OCI-LY7 (cell line): ENCODE measurements at regions not wholly inside any gene's neighbourhood (a gene's known extent, or its start where the extent isn't known, plus 50 kb on each side); places are given as distances from the start of the nearest gene placed in this dataset.

ENCODE experiments used
- EZH2phosphoT487 ChIP-seq: fragments of 200-600 bp; sonication (generic); IDR thresholded peaks from 2 replicates; pipeline ENCODE4 v1.6.1; 2018; ENCODE audit warnings: low read depth, borderline replicate concordance, mild to moderate bottlenecking, mixed run types, antibody characterized with exemption, low read length, moderate library complexity, mixed read lengths
- TF ChIP-seq, protein P1 (sequence below): fragments of 200-600 bp; sonication (generic); conservative IDR thresholded peaks from 2 replicates; pipeline ENCODE4 v1.5.1; 2014; ENCODE audit warnings: mild to moderate bottlenecking, antibody characterized with exemption, low read length, moderate library complexity, mixed read lengths

DNA sequence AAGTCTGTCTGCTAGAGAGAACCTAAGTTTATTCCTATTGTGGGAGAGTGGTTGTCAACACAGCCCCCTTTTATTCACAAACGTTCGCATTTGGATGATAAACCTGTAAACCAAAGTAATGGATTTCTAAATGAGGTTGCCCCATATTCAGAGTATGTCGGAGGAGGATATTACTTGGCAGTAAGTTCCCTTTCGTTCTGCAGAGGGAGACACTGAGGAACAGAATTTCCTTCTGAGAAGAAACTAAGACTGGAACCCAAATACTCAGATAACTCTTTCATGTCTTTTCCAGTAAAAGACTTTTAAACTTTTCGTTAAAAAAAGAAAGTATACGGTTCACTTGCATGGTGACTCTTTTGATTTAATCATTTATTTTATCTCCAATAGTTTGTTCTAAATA, 754.6 kb upstream of the MMS22L start:
- TF ChIP-seq, protein P1, sequence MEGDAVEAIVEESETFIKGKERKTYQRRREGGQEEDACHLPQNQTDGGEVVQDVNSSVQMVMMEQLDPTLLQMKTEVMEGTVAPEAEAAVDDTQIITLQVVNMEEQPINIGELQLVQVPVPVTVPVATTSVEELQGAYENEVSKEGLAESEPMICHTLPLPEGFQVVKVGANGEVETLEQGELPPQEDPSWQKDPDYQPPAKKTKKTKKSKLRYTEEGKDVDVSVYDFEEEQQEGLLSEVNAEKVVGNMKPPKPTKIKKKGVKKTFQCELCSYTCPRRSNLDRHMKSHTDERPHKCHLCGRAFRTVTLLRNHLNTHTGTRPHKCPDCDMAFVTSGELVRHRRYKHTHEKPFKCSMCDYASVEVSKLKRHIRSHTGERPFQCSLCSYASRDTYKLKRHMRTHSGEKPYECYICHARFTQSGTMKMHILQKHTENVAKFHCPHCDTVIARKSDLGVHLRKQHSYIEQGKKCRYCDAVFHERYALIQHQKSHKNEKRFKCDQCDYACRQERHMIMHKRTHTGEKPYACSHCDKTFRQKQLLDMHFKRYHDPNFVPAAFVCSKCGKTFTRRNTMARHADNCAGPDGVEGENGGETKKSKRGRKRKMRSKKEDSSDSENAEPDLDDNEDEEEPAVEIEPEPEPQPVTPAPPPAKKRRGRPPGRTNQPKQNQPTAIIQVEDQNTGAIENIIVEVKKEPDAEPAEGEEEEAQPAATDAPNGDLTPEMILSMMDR: no peak
- TF ChIP-seq EZH2phosphoT487: no peak
